Neuronal stem cell (in vitro differentiated cells): ENCODE measurements at regions not wholly inside any gene's neighbourhood (a gene's known extent, or its start where the extent isn't known, plus 50 kb on each side); places are given as distances from the start of the nearest gene placed in this dataset.

Source experiments
- DNase-seq: peaks from one replicate; pipeline ENCODE4 v3.0.0-alpha.2; 2013; ENCODE audit warnings: low spot score
- H2AFZ ChIP-seq: one replicate; pipeline ENCODE4 v1.6.1; 2013; ENCODE audit warnings: mild to moderate bottlenecking, low read length, inconsistent platforms
- H2AK5ac ChIP-seq: 2 replicates; pipeline ENCODE4 v1.6.1; 2013; ENCODE audit warnings: low read depth, mild to moderate bottlenecking, inconsistent platforms, low read length, moderate library complexity, mixed read lengths
- H2BK120ac ChIP-seq: 2 replicates; pipeline ENCODE4 v1.6.1; 2013; ENCODE audit warnings: low read depth, mild to moderate bottlenecking, inconsistent platforms, low read length, moderate library complexity, mixed read lengths
- H2BK12ac ChIP-seq: one replicate; pipeline ENCODE4 v1.6.1; 2013; ENCODE audit warnings: low read length, inconsistent platforms
- H2BK15ac ChIP-seq: 2 replicates; pipeline ENCODE4 v1.6.1; 2013; ENCODE audit warnings: mild to moderate bottlenecking, low read length, inconsistent platforms, mixed read lengths
- H2BK5ac ChIP-seq: one replicate; pipeline ENCODE4 v1.6.1; 2013; ENCODE audit warnings: inconsistent platforms, mild to moderate bottlenecking, low read length, moderate library complexity
- H3K14ac ChIP-seq: one replicate; pipeline ENCODE4 v1.6.1; 2013; ENCODE audit warnings: low read length, inconsistent platforms
- H3K18ac ChIP-seq: 2 replicates; pipeline ENCODE4 v1.6.1; 2013; ENCODE audit warnings: low read length, inconsistent platforms
- H3K23ac ChIP-seq: 2 replicates; pipeline ENCODE4 v1.6.1; 2013; ENCODE audit warnings: low read depth, mild to moderate bottlenecking, mixed read lengths, low read length, inconsistent platforms; ENCODE audit not compliant: poor library complexity
- H3K27ac ChIP-seq: replicated peaks from 3 replicates; pipeline ENCODE4 v1.5.1; 2013; ENCODE audit warnings: low read length, inconsistent platforms
- H3K27me3 ChIP-seq, 3 experiments: 2 replicates each; pipeline ENCODE4 v1.6.1; 2013; ENCODE audit warnings: low read length in 3 of 3, mild to moderate bottlenecking in 2 of 3, inconsistent platforms in 1 of 3, low read depth in 1 of 3, mixed read lengths in 1 of 3, moderate library complexity in 1 of 3; ENCODE audit not compliant: control insufficient read depth in 3 of 3, insufficient read depth in 3 of 3
- H3K36me3 ChIP-seq, 2 donors: replicated peaks in 1 of 2; 2 replicates each; pipeline ENCODE4 v1.6.1; 2013; ENCODE audit warnings: low read length in 2 of 2; ENCODE audit not compliant: control insufficient read depth in 2 of 2, insufficient read depth in 2 of 2
- H3K4ac ChIP-seq: 2 replicates; pipeline ENCODE4 v1.6.1; 2013; ENCODE audit warnings: inconsistent platforms, mild to moderate bottlenecking, low read length, moderate library complexity
- H3K4me1 ChIP-seq, 2 donors: 1 replicate in 1 of 2; 2 replicates in 1 of 2; pipeline ENCODE4 v1.6.1; 2013; ENCODE audit warnings: low read length in 2 of 2, low read depth in 1 of 2; ENCODE audit not compliant: control insufficient read depth in 2 of 2, insufficient read depth in 1 of 2
- H3K4me2 ChIP-seq: one replicate; pipeline ENCODE4 v1.6.1; 2013; ENCODE audit warnings: mild to moderate bottlenecking, low read length, inconsistent platforms; ENCODE audit not compliant: insufficient read depth, poor library complexity, severe bottlenecking
- H3K4me3 ChIP-seq, 2 donors: 2 replicates each; pipeline ENCODE4 v1.5.1; 2013; ENCODE audit warnings: low read length in 2 of 2, mild to moderate bottlenecking in 2 of 2, inconsistent platforms in 1 of 2, moderate library complexity in 1 of 2
- H3K79me1 ChIP-seq: one replicate; pipeline ENCODE4 v1.6.1; 2013; ENCODE audit warnings: low read depth, mild to moderate bottlenecking, inconsistent platforms, low read length, moderate library complexity
- H3K9ac ChIP-seq: one replicate; pipeline ENCODE4 v1.6.1; 2013; ENCODE audit warnings: mild to moderate bottlenecking, low read depth, low read length, inconsistent platforms; ENCODE audit not compliant: poor library complexity
- H3K9me3 ChIP-seq, 2 donors: replicated peaks in 1 of 2; 2 replicates each; pipeline versions ENCODE3 to v1.6.1; 2013; ENCODE audit warnings: low read length in 2 of 2, mild to moderate bottlenecking in 2 of 2, inconsistent platforms in 1 of 2, low read depth in 1 of 2, mixed read lengths in 1 of 2, moderate library complexity in 1 of 2; ENCODE audit not compliant: control insufficient read depth in 2 of 2, insufficient read depth in 1 of 2
- H4K8ac ChIP-seq: one replicate; pipeline ENCODE4 v1.6.1; 2013; ENCODE audit warnings: low read depth, mild to moderate bottlenecking, inconsistent platforms, low read length, moderate library complexity
- H4K91ac ChIP-seq: one replicate; pipeline ENCODE4 v1.6.1; 2013; ENCODE audit warnings: low read length, low read depth, mild to moderate bottlenecking, inconsistent platforms; ENCODE audit not compliant: poor library complexity
- WGBS, 2 donors: extraction: QIAGEN DNeasy Blood & Tissue Kit; methylation state at CpG; one replicate each; pipeline ENCODE4 v1.1.7; 2013; ENCODE audit warnings: missing lambda C conversion rate in 2 of 2, mixed read lengths in 1 of 2; ENCODE audit not compliant: insufficient read length in 2 of 2, insufficient replicate concordance in 1 of 2; ENCODE audit errors: extremely low coverage in 2 of 2; 5-methylcytosine and 5-hydroxymethylcytosine counted together

- H3K4me3 ChIP-seq: no peak overlapping the region
- no peak overlapping the region for H2AFZ ChIP-seq
- no peaks in the 10 kb centered on the region for H3K27me3 ChIP-seq
- no peaks in the 10 kb centered on the region for H3K4me1 ChIP-seq
- peak overlapping the region; percentile 71 for H3K14ac ChIP-seq
- no peak overlapping the region for H4K8ac ChIP-seq
- H3K9ac ChIP-seq: no peak overlapping the region
- no peak for DNase-seq
- H4K91ac ChIP-seq: no peak overlapping the region
- no peak overlapping the region for H2BK5ac ChIP-seq
- H3K79me1 ChIP-seq: no peaks in the 10 kb centered on the region
- H2BK120ac ChIP-seq: no peak overlapping the region
- H3K27ac ChIP-seq: no peak overlapping the region
- peaks cover 0 to 2% of the 10 kb centered on the region in 2 donors for H3K9me3 ChIP-seq
- peak overlapping the region; percentile 67 for H2AK5ac ChIP-seq
- peak overlapping the region; percentile 41 for H2BK12ac ChIP-seq
- H3K4me2 ChIP-seq: no peak overlapping the region
- no peak overlapping the region for H3K4ac ChIP-seq
- no peak overlapping the region for H2BK15ac ChIP-seq
- H3K23ac ChIP-seq: peak overlapping the region; percentile 20
- H3K36me3 ChIP-seq: no peaks in the 10 kb centered on the region
- no CpG with 5 or more reads among the region's 10 CpGs for WGBS, 2 donors
- peak overlapping the region; percentile 80 for H3K18ac ChIP-seq
Observed at GRCh38 chr15:98268163-98268562, 307.7 kb downstream of the ARRDC4 start.

GRCh38 chr15:98272625-98273024, 312.1 kb downstream of the ARRDC4 start:
- Histone ChIP-seq H2BK12ac (no peak overlapping the region), H4K8ac (no peak overlapping the region), H2BK5ac (no peak overlapping the region), H3K79me1 (no peaks in the 10 kb centered on the region), H3K27ac (no peak overlapping the region), H3K23ac (no peak overlapping the region), H3K4me3 (no peak overlapping the region), H3K18ac (no peak overlapping the region), H2AFZ (no peak overlapping the region), H4K91ac (no peak overlapping the region), H3K9me3 (peaks cover 0 to 2% of the 10 kb centered on the region in 2 donors), H3K4ac (no peak overlapping the region), H2AK5ac (no peak overlapping the region), H3K36me3 (no peaks in the 10 kb centered on the region), H3K4me2 (no peak overlapping the region), H3K14ac (no peak overlapping the region), H3K4me1 (no peaks in the 10 kb centered on the region), H2BK120ac (no peak overlapping the region), H3K9ac (no peak overlapping the region), H2BK15ac (no peak overlapping the region), H3K27me3 (no peaks in the 10 kb centered on the region)
- DNase-seq: no peak
- WGBS, 2 donors: no CpG with 5 or more reads among the region's 4 CpGs

GRCh38 chr15:98276018-98276417, 315.5 kb downstream of the ARRDC4 start:
- Histone ChIP-seq H3K4ac (no peak overlapping the region), H4K91ac (no peak overlapping the region), H3K23ac (no peak overlapping the region), H3K36me3 (no peaks in the 10 kb centered on the region), H2BK5ac (no peak overlapping the region), H3K18ac (no peak overlapping the region), H3K9me3 (no peaks in the 10 kb centered on the region), H2BK120ac (no peak overlapping the region), H3K27ac (no peak overlapping the region), H3K9ac (no peak overlapping the region), H3K27me3 (no peaks in the 10 kb centered on the region), H3K14ac (no peak overlapping the region), H3K4me3 (no peak overlapping the region), H3K4me1 (no peaks in the 10 kb centered on the region), H4K8ac (no peak overlapping the region), H2AFZ (no peak overlapping the region), H3K4me2 (no peak overlapping the region), H3K79me1 (no peaks in the 10 kb centered on the region), H2BK15ac (no peak overlapping the region), H2BK12ac (no peak overlapping the region), H2AK5ac (no peak overlapping the region)
- no peak for DNase-seq
- no CpG with 5 or more reads among the region's 3 CpGs for WGBS, 2 donors

GRCh38 chr15:98277602-98278001, 317.1 kb downstream of the ARRDC4 start:
- no peaks in the 10 kb centered on the region for H3K9me3 ChIP-seq
- H3K27me3 ChIP-seq: no peaks in the 10 kb centered on the region
- H4K8ac ChIP-seq: peak overlapping the region; percentile 85
- H2AK5ac ChIP-seq: no peak overlapping the region
- H3K4ac ChIP-seq: no peak overlapping the region
- no peak overlapping the region for H2BK15ac ChIP-seq
- no peak overlapping the region for H3K9ac ChIP-seq
- H3K4me2 ChIP-seq: no peak overlapping the region
- no peaks in the 10 kb centered on the region for H3K36me3 ChIP-seq
- no peak for DNase-seq
- no peak overlapping the region for H3K18ac ChIP-seq
- H3K4me1 ChIP-seq: peaks cover 0 to 3% of the 10 kb centered on the region in 2 donors
- no peak overlapping the region for H3K4me3 ChIP-seq
- H2BK5ac ChIP-seq: no peak overlapping the region
- H2BK12ac ChIP-seq: no peak overlapping the region
- no peak overlapping the region for H4K91ac ChIP-seq
- H2AFZ ChIP-seq: no peak overlapping the region
- WGBS, 2 donors: no CpG with 5 or more reads among the region's 6 CpGs
- H3K27ac ChIP-seq: no peak overlapping the region
- H3K23ac ChIP-seq: no peak overlapping the region
- no peak overlapping the region for H2BK120ac ChIP-seq
- H3K14ac ChIP-seq: no peak overlapping the region
- H3K79me1 ChIP-seq: no peaks in the 10 kb centered on the region
